GM10266 (cell line): ENCODE measurements at regions not wholly inside any gene's neighbourhood (a gene's known extent, or its start where the extent isn't known, plus 50 kb on each side); places are given as distances from the start of the nearest gene placed in this dataset.
"Not testable (repeated sequence)": the region's sequence is repeated elsewhere in the genome, so short reads cannot be mapped to it uniquely, and the experiment has no call there.

ENCODE experiments used
- DNase-seq: peaks from one replicate; pipeline ENCODE4 v3.0.0; 2012; ENCODE audit errors: extremely low spot score
- TF ChIP-seq, protein P1 (sequence below): IDR thresholded peaks from 2 replicates; pipeline ENCODE4 v1.5.1; 2012; ENCODE audit warnings: mild to moderate bottlenecking, low read depth; ENCODE audit not compliant: control insufficient read depth, insufficient read depth; ENCODE audit errors: missing control alignments

DNA sequence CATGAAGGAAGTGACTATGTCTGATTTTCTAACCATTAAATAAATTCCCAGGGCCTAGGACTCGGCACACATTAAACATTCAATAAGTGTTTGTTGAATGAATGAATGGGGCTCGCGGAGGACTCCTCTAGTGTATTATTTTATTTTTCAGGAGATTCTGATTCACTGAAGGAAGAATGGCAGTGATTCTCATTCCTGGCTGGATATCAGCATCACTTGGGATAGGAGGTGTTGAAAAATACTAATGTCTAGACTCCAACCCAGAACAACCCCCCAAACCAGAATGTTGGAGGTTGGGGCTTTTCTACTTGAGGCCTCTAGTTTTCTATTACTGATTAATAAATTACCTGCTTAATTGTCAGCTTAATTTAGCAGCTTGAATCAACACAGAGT, 195.4 kb downstream of the BTBD3 start:
- TF ChIP-seq, protein P1, sequence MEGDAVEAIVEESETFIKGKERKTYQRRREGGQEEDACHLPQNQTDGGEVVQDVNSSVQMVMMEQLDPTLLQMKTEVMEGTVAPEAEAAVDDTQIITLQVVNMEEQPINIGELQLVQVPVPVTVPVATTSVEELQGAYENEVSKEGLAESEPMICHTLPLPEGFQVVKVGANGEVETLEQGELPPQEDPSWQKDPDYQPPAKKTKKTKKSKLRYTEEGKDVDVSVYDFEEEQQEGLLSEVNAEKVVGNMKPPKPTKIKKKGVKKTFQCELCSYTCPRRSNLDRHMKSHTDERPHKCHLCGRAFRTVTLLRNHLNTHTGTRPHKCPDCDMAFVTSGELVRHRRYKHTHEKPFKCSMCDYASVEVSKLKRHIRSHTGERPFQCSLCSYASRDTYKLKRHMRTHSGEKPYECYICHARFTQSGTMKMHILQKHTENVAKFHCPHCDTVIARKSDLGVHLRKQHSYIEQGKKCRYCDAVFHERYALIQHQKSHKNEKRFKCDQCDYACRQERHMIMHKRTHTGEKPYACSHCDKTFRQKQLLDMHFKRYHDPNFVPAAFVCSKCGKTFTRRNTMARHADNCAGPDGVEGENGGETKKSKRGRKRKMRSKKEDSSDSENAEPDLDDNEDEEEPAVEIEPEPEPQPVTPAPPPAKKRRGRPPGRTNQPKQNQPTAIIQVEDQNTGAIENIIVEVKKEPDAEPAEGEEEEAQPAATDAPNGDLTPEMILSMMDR, result no peak
- no peak for DNase-seq

GRCh38 chr20:12113468-12114371, 196.0 kb downstream of the BTBD3 start:
- no peak for DNase-seq
- TF ChIP-seq, protein P1, result no peak

DNA sequence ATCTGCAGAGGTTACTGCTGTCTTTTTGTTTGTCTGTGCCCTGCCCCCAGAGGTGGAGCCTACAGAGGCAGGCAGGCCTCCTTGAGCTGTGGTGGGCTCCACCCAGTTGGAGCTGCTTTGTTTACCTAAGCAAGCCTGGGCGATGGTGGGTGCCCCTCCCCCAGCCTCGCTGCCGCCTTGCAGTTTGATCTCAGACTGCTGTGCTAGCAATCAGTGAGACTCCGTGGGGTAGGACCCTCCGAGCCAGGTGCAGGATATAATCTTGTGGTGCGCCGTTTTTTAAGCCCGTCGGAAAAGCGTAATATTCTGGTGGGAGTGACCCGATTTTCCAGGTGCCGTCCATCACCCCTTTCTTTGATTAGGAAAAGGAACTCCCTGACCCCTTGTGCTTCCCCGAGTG, 211.4 kb downstream of the BTBD3 start:
- DNase-seq, result not testable (repeated sequence)

GRCh38 chr20:12129532-12129931, 211.8 kb downstream of the BTBD3 start:
- DNase-seq, result not testable (repeated sequence)

- TF ChIP-seq, protein P1, result no peak
- DNase-seq, result no peak
These were observed 213.1 kb downstream of the BTBD3 start for GRCh38 chr20:12130781-12131180.

DNA sequence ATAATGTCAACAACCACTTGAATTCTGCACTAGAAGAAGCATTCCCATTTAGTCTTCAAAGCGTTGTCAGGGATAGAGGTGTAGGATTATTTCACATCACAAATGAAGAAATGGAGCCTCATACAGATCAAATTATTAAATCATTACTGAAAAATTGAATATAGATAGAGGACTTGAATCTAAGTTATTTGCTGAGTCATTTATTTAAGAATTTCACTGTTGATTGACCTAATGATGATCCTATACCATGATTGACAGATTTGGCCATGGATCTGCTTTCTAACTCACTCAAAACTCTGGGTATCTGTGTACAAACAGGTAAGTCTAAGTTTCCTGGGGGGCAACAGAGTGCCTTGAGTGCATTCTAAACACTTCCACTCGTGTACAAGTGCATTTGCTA, 215.9 kb downstream of the BTBD3 start:
- DNase-seq, result no peak
- TF ChIP-seq, protein P1, result no peak

DNA sequence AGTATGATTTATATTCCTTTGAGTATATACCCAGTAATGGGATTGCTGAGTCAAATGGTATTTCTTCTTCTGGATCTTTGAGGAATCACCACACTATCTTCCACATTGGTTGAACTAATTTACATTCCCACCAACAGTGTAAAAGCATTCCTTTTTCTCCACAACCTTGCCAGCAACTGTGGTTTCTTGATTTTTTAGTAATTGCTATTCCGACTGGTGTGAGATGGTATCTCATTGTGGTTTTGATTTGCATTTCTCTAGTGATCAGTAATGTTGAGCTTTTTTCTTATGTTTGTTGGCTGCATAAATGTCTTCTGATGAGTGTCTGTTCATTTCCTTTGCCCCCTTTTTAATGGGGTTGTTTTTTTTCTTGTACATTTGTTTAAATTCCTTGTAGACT, 228.3 kb downstream of the BTBD3 start:
- DNase-seq, result not testable (repeated sequence)

- DNase-seq, result no peak
- TF ChIP-seq, protein P1, result no peak
These were observed 235.3 kb downstream of the BTBD3 start for GRCh38 chr20:12152996-12153395.

GRCh38 chr20:12153628-12154027, 235.9 kb downstream of the BTBD3 start:
- TF ChIP-seq, protein P1, result no peak
- no peak for DNase-seq
